ENCODE measurements at regions not wholly inside any gene's neighbourhood (a gene's known extent, or its start where the extent isn't known, plus 50 kb on each side); places are given as distances from the start of the nearest gene placed in this dataset.

DNA sequence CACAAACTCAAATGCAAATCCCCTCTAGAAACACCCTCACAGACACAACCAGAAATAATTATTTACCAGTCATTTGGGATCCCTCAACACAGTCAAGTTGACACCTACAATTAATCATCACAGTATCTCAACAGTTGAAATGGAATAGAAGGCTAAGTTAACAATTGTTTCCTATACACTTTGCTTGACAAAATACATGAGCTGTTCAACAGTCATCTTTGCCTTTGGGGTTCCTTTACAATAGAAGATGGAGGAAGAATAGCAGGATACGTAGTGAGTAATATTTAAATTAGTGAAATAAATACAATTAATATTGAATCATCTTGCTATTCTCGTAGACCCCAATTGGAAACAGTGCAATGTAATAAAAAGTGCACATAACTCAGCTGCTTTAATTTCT lies 487.3 kb upstream of the ADAMTS5 start:
- Histone ChIP-seq H3K36me3 (no peaks in the 10 kb centered on the region), H3K27ac (no peak overlapping the region), H3K4me1 (no peaks in the 10 kb centered on the region), H3K9me3 (no peaks in the 10 kb centered on the region), H3K27me3 (no peaks in the 10 kb centered on the region), H3K4me3 (no peak overlapping the region)
- WGBS, 2 donors (ENCODE audit: low coverage in 1 of 2): 93 to 94% methylated on average over 2 of the region's 2 CpGs
- no peak for ATAC-seq
- TF ChIP-seq POLR2A (IDR thresholded peaks at IDR 0.05): no peak
- TF ChIP-seq POLR2AphosphoS5 (IDR thresholded peaks at IDR 0.05): no peak
- no peak for TF ChIP-seq EP300 (IDR thresholded peaks at IDR 0.05)
- TF ChIP-seq, protein P1, sequence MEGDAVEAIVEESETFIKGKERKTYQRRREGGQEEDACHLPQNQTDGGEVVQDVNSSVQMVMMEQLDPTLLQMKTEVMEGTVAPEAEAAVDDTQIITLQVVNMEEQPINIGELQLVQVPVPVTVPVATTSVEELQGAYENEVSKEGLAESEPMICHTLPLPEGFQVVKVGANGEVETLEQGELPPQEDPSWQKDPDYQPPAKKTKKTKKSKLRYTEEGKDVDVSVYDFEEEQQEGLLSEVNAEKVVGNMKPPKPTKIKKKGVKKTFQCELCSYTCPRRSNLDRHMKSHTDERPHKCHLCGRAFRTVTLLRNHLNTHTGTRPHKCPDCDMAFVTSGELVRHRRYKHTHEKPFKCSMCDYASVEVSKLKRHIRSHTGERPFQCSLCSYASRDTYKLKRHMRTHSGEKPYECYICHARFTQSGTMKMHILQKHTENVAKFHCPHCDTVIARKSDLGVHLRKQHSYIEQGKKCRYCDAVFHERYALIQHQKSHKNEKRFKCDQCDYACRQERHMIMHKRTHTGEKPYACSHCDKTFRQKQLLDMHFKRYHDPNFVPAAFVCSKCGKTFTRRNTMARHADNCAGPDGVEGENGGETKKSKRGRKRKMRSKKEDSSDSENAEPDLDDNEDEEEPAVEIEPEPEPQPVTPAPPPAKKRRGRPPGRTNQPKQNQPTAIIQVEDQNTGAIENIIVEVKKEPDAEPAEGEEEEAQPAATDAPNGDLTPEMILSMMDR (IDR thresholded peaks at IDR 0.05): no peak

DNA sequence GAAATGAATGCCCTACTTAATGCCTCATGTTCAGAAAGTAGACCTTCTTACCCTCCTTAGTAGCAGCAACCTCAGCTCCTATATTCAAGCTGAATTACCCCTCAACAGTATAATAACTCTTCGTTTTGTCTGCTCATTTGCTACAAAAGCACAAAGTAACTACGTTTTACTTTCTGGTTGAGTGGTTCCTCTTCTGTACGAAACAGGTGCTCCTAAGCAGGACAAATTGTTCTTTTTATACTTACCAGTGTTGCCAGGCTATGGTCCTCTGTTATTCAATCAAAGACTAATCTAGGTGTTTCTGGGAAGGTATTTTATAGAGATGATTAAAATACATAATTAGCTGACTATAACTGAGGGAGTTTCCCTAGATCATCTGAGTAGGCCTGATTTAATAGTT lies 484.2 kb upstream of the ADAMTS5 start:
- no peaks in the 10 kb centered on the region for H3K9me3 ChIP-seq
- H3K36me3 ChIP-seq: no peaks in the 10 kb centered on the region
- H3K27me3 ChIP-seq: no peaks in the 10 kb centered on the region
- H3K4me3 ChIP-seq: no peak overlapping the region
- TF ChIP-seq POLR2A (IDR thresholded peaks at IDR 0.05) (no peak), POLR2AphosphoS5 (IDR thresholded peaks at IDR 0.05) (no peak), EP300 (IDR thresholded peaks at IDR 0.05) (no peak)
- TF ChIP-seq, protein P1 (IDR thresholded peaks at IDR 0.05): no peak
- ATAC-seq: no peak
- 91 to 100% methylated on average over 3 of the region's 3 CpGs for WGBS, 2 donors (ENCODE audit: low coverage in 1 of 2)
- no peak overlapping the region for H3K27ac ChIP-seq
- no peaks in the 10 kb centered on the region for H3K4me1 ChIP-seq

DNA sequence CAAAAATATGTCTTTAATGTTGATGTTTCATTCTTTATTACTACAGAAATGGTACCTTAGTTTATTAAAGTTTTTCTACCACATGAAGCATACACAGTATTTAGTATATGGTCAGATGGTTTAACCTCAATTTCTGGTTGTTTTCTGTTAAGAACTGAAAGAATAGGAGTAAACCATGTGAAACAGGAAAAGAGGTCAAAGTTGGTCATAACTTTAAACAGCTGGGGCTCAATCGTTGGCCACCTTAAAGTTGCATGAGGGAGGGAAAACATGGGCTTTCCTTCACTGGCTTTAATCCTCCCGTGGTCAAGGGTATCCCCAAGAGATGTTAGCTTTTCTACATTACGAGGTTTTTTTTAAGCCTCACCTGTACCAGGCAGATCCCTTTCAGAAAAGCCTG lies 483.3 kb upstream of the ADAMTS5 start:
- TF ChIP-seq POLR2AphosphoS5 (IDR thresholded peaks at IDR 0.05): no peak
- TF ChIP-seq, protein P1 (IDR thresholded peaks at IDR 0.05): no peak
- Histone ChIP-seq H3K9me3 (no peaks in the 10 kb centered on the region), H3K36me3 (no peaks in the 10 kb centered on the region), H3K27ac (no peak overlapping the region), H3K4me3 (no peak overlapping the region), H3K27me3 (no peaks in the 10 kb centered on the region), H3K4me1 (no peaks in the 10 kb centered on the region)
- 48 to 60% methylated on average over 1 to 3 of the region's 3 CpGs for WGBS, 2 donors (ENCODE audit: low coverage in 1 of 2)
- no peak for ATAC-seq

DNA sequence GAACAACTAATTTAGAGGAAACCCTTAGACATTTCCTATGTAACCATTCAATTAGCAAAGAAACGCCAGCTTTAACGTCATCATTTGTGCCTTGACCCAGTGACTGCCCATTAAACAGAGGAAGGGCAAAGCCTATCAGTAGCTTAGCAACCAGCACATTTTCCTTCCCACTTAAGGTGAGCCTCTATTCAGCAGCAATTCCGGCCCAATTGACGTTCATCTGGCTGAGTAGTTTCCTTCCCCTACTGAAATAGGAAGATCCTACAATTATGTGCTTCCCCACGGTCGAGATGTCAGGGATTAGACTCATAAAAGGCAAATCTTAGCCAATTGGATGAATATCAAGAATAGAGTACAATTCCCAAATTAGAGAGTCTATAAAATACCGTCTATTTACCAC lies 482.1 kb upstream of the ADAMTS5 start:
- H3K36me3 ChIP-seq: no peaks in the 10 kb centered on the region
- H3K27me3 ChIP-seq: no peaks in the 10 kb centered on the region
- no peaks in the 10 kb centered on the region for H3K4me1 ChIP-seq
- no peaks in the 10 kb centered on the region for H3K9me3 ChIP-seq
- H3K4me3 ChIP-seq: no peak overlapping the region
- H3K27ac ChIP-seq: no peak overlapping the region
- 87 to 90% methylated on average over 7 of the region's 7 CpGs for WGBS, 2 donors (ENCODE audit: low coverage in 1 of 2)
- ATAC-seq: peak; percentile 72
- TF ChIP-seq EP300 (IDR thresholded peaks at IDR 0.05): no peak
- TF ChIP-seq, protein P1 (IDR thresholded peaks at IDR 0.05): no peak
- peak; percentile 18 for TF ChIP-seq POLR2AphosphoS5 (IDR thresholded peaks at IDR 0.05)

DNA sequence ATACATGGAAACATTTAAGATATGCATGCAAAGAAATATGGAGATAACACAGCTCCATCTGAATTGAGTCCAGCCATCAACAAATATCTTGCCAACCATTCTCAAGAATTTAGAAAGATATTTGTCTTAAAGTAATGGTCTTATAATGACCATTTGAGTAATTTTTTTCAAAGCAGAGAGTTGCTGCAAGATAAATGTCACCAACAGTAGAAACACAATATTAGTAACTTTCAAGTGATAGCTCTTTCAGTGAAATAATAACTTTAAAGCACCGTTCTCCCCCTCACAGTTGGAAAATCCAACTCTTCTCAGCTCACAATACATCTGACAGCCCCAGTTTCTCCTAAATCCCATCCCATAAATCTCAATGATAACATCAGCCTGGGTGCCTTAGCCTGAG lies 481.0 kb upstream of the ADAMTS5 start:
- H3K27ac ChIP-seq: no peak overlapping the region
- WGBS, 2 donors (ENCODE audit: low coverage in 1 of 2): 33 to 36% methylated on average over 1 of the region's 1 CpG
- H3K4me3 ChIP-seq: no peak overlapping the region
- H3K36me3 ChIP-seq: no peaks in the 10 kb centered on the region
- no peaks in the 10 kb centered on the region for H3K9me3 ChIP-seq
- TF ChIP-seq POLR2AphosphoS5 (IDR thresholded peaks at IDR 0.05) (no peak), POLR2A (IDR thresholded peaks at IDR 0.05) (no peak), EP300 (IDR thresholded peaks at IDR 0.05) (no peak)
- TF ChIP-seq, protein P1 (IDR thresholded peaks at IDR 0.05): no peak
- ATAC-seq: no peak
- no peaks in the 10 kb centered on the region for H3K27me3 ChIP-seq
- H3K4me1 ChIP-seq: no peaks in the 10 kb centered on the region
